AG09319 (cell line): ENCODE measurements at regions not wholly inside any gene's neighbourhood (a gene's known extent, or its start where the extent isn't known, plus 50 kb on each side); places are given as distances from the start of the nearest gene placed in this dataset.

Source experiments
- DNase-seq: peaks from one replicate; pipeline ENCODE4 v3.0.0-alpha.2; 2010; ENCODE audit warnings: low read depth; ENCODE audit errors: extremely low read depth
- CTCF ChIP-seq: IDR thresholded peaks from 2 replicates; pipeline ENCODE4 v1.5.1; 2011; ENCODE audit warnings: low read depth, mild to moderate bottlenecking, inconsistent platforms, low read length, moderate library complexity

DNA sequence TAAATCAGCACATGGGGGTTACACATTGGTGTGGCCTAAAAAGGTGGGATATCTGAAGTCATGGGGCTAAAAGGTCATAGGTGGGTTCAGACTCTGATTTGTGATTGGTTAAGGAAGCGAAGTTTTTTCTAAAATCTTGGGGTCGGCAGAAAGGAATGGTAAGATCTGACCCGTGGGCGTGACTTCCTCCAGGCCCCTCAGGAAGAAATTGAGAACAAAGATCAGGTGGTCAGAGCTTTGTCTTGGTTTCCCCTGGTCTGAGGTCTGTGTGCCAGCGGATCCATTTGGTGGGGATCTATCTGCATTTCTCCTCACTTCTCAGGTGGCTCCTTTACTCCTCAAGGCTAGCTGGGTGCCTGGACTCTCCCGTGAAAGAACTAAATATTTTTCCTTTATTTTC is 302.8 kb downstream of the ABCC12 start:
- DNase-seq: no peak
- no peak for TF ChIP-seq CTCF

- no peak for TF ChIP-seq CTCF
- no peak for DNase-seq
Observed at GRCh38 chr16:47851146-47851545, 304.6 kb downstream of the ABCC12 start.

- no peak for DNase-seq
- no peak for TF ChIP-seq CTCF
Observed at GRCh38 chr16:47849736-47850135, 306.1 kb downstream of the ABCC12 start.

DNA sequence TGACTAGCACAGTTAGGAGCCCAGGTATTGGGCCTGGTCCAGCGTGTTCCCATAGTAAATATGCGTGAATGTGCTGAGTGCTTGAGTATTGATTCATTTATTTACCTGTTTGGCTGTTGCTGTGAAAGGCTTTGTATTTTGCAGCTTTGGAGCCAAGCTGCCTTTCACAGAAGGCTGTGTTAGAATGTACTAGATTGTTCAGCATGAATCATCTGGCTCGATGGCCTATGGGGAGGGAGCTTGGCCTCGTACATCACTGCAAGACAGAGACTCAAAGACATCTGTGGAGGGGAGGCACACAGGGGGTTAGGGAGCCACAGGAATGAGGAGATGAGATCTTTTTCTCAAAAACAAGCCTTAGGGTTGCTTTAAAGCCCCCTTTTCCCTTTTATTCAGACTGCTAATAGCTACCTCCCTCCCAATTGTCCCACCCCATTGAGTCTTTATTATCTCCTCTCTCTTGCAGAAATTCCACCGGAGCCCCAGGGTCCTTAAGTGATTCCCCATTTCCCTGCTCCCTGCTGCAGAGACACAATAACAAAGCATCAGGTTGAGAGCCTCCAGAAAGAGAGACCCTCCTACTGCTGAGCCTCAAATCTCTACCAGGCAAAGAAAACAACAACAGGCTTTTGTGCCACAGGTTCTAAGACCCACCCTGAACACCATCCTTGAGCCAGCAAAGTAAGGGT is 307.2 kb downstream of the ABCC12 start:
- TF ChIP-seq CTCF: no peak
- DNase-seq: no peak

GRCh38 chr16:47847220-47847970 is 308.4 kb downstream of the ABCC12 start:
- DNase-seq: no peak
- no peak for TF ChIP-seq CTCF

- DNase-seq: no peak
- TF ChIP-seq CTCF: no peak
Observed at GRCh38 chr16:47834485-47835024, 321.2 kb downstream of the ABCC12 start.

GRCh38 chr16:47833771-47834170 is 322.0 kb downstream of the ABCC12 start:
- no peak for DNase-seq
- TF ChIP-seq CTCF: no peak
